Progenitor cell of endocrine pancreas (in vitro differentiated cells): ENCODE measurements at regions not wholly inside any gene's neighbourhood (a gene's known extent, or its start where the extent isn't known, plus 50 kb on each side); places are given as distances from the start of the nearest gene placed in this dataset.

Experiments used
- DNase-seq: peaks from one replicate; pipeline ENCODE4 v3.0.0; 2021; ENCODE audit warnings: low spot score; ENCODE audit not compliant: unreplicated experiment
- H3K27ac Mint-ChIP-seq: 2 replicates; pipeline ENCODE4 v1.8.0; 2021; ENCODE audit warnings: mild to moderate bottlenecking, moderate library complexity, mixed read lengths
- H3K27me3 Mint-ChIP-seq: 2 replicates; pipeline ENCODE4 v1.8.0; 2021; ENCODE audit warnings: mixed read lengths
- H3K36me3 Mint-ChIP-seq: 2 replicates; pipeline ENCODE4 v1.8.0; 2022; ENCODE audit warnings: mixed read lengths; ENCODE audit not compliant: insufficient read depth
- H3K4me1 Mint-ChIP-seq: 2 replicates; pipeline ENCODE4 v1.8.0; 2021; ENCODE audit warnings: low read depth, mixed read lengths
- H3K4me3 Mint-ChIP-seq: 2 replicates; pipeline ENCODE4 v1.8.0; 2021; ENCODE audit warnings: low read depth, mild to moderate bottlenecking, moderate library complexity, mixed read lengths
- H3K9me3 Mint-ChIP-seq: 2 replicates; pipeline ENCODE4 v1.8.0; 2021; ENCODE audit warnings: low read depth, mixed read lengths
- TF ChIP-seq, protein P1 (sequence below): fragments of 200-600 bp; sonication (generic); IDR thresholded peaks from one replicate; pipeline ENCODE4 v1.5.0; 2021; ENCODE audit warnings: antibody characterized with exemption, mild to moderate bottlenecking; ENCODE audit not compliant: unreplicated experiment

DNA sequence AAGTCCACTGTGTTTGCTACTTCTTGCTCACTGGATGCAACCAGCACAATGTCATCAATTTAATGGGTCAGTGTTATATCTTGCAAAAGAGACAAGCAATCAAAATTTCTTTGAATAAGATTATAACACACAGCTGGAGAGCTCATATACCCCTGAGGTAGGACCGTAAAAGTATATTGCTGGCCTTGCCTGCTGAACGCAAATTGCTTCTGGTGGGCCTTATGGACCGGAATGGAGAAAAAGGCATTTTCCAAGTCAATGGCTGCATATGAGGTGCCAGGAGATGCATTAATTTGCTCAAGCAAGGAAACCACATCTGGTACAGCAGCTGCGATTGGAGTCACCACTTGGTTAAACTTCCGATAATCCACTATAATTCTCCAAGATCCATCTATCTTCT, 119.1 kb downstream of the ZNF280B start:
- H3K9me3 Mint-ChIP-seq = peaks cover 19% of the 10 kb centered on the region
- H3K4me3 Mint-ChIP-seq = no peak overlapping the region
- peaks cover 23% of the 10 kb centered on the region for H3K4me1 Mint-ChIP-seq
- peaks cover 19% of the 10 kb centered on the region for H3K27me3 Mint-ChIP-seq
- no peak for DNase-seq
- TF ChIP-seq, protein P1, sequence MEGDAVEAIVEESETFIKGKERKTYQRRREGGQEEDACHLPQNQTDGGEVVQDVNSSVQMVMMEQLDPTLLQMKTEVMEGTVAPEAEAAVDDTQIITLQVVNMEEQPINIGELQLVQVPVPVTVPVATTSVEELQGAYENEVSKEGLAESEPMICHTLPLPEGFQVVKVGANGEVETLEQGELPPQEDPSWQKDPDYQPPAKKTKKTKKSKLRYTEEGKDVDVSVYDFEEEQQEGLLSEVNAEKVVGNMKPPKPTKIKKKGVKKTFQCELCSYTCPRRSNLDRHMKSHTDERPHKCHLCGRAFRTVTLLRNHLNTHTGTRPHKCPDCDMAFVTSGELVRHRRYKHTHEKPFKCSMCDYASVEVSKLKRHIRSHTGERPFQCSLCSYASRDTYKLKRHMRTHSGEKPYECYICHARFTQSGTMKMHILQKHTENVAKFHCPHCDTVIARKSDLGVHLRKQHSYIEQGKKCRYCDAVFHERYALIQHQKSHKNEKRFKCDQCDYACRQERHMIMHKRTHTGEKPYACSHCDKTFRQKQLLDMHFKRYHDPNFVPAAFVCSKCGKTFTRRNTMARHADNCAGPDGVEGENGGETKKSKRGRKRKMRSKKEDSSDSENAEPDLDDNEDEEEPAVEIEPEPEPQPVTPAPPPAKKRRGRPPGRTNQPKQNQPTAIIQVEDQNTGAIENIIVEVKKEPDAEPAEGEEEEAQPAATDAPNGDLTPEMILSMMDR = no peak
- no peak overlapping the region for H3K27ac Mint-ChIP-seq
- H3K36me3 Mint-ChIP-seq = peaks cover 5% of the 10 kb centered on the region

DNA sequence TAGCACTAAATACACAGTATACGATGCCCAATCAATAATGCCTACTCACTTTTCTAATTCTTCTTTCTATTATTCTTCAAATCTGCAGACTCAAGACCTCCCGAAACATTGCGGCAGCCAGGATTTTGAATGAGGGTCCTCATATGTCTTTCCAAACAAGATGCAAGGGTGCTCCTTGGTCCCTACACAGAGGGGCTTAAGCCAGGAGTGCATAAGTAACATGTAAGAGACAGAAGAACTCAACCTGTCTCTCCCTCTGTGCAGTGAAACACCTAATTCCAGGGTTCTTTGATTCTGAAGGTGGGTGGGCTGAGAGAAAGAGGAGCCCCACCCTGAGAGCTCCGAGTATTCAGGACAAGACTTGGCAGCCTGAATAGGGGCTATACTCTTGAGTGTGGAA, 117.6 kb downstream of the ZNF280B start:
- DNase-seq = no peak
- Mint-ChIP-seq H3K36me3 (no peaks in the 10 kb centered on the region), H3K27me3 (peaks cover 21% of the 10 kb centered on the region), H3K4me3 (no peak overlapping the region), H3K9me3 (peaks cover 9% of the 10 kb centered on the region), H3K4me1 (peaks cover 31% of the 10 kb centered on the region), H3K27ac (no peak overlapping the region)
- TF ChIP-seq, protein P1 = no peak

- peaks cover 27% of the 10 kb centered on the region for H3K4me1 Mint-ChIP-seq
- peaks cover 7% of the 10 kb centered on the region for H3K9me3 Mint-ChIP-seq
- peak overlapping the region; percentile 33 for H3K27ac Mint-ChIP-seq
- H3K36me3 Mint-ChIP-seq = no peaks in the 10 kb centered on the region
- TF ChIP-seq, protein P1 = no peak
- H3K27me3 Mint-ChIP-seq = peaks cover 22% of the 10 kb centered on the region
- no peak for DNase-seq
- no peak overlapping the region for H3K4me3 Mint-ChIP-seq
Observed at GRCh38 chr22:22391543-22391942, 117.0 kb downstream of the ZNF280B start.

DNA sequence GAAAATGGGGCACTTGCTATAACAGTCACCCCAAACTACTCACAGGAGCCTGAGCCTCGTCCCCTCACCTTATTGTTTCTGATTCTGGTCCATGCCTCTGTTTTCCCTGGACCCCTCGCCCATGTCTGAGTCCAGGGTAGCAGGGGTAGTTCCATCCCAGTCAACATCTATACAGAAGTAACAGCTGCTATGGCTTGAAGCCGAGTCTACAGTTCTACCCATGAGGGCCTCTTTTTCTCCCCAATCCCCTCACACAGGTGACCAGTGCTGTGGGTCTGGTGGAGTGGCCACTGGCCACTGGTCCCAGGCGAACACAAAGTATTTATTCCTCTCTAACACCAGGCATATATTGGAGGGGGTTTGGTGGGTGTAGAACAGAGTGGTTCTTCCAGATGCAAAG, 116.4 kb downstream of the ZNF280B start:
- peaks cover 24% of the 10 kb centered on the region for H3K4me1 Mint-ChIP-seq
- no peak overlapping the region for H3K27ac Mint-ChIP-seq
- no peak overlapping the region for H3K4me3 Mint-ChIP-seq
- H3K36me3 Mint-ChIP-seq = no peaks in the 10 kb centered on the region
- peaks cover 7% of the 10 kb centered on the region for H3K9me3 Mint-ChIP-seq
- DNase-seq = no peak
- TF ChIP-seq, protein P1 = no peak
- H3K27me3 Mint-ChIP-seq = peaks cover 26% of the 10 kb centered on the region

GRCh38 chr22:22394591-22394990, 114.0 kb downstream of the ZNF280B start:
- Mint-ChIP-seq H3K27ac (peak overlapping the region; percentile 33), H3K36me3 (no peaks in the 10 kb centered on the region), H3K27me3 (peaks cover 39% of the 10 kb centered on the region), H3K4me3 (no peak overlapping the region), H3K9me3 (peaks cover 7% of the 10 kb centered on the region), H3K4me1 (peaks cover 16% of the 10 kb centered on the region)
- TF ChIP-seq, protein P1 = no peak
- DNase-seq = no peak
